IMR-90 (cell line): ENCODE measurements at regions not wholly inside any gene's neighbourhood (a gene's known extent, or its start where the extent isn't known, plus 50 kb on each side); places are given as distances from the start of the nearest gene placed in this dataset.

Source experiments
- ATAC-seq: fragments of 200-7000 bp; cut with Tn5 transposase; 2 replicates; pipeline ENCODE4 v1.9.1; 2020; ENCODE audit warnings: low read depth, mild to moderate bottlenecking, moderate library complexity
- BruUV-seq: library from RNA; stranded (reverse); fragments of 400-500 nt; replicated peaks from 2 replicates; lab custom pipeline; 2021; lab: Mats Ljungman, UMichigan
- CTCF ChIA-PET: fragments of 300-600 bp; formaldehyde crosslinking; extraction: SDS; loops from one replicate; lab custom pipeline; 2021; ENCODE audit warnings: antibody characterized with exemption; lab: Yijun Ruan, JAX
- POLR2A ChIA-PET: fragments of 300-600 bp; sonication (Branson Sonifier 250); formaldehyde crosslinking; loops from one replicate; lab custom pipeline; 2022; ENCODE audit warnings: antibody characterized with exemption; ENCODE audit not compliant: unreplicated experiment; lab: Charles Lee
- DNase-seq: peaks from one replicate; pipeline ENCODE4 v3.0.0; 2013
- H2AFZ ChIP-seq: replicated peaks from 2 replicates; pipeline ENCODE3; 2013; ENCODE audit warnings: low read length, mild to moderate bottlenecking; ENCODE audit not compliant: poor library complexity
- H2AK5ac ChIP-seq: 2 replicates; pipeline ENCODE4 v1.6.1; 2013; ENCODE audit warnings: low read depth, low read length, inconsistent platforms
- H2AK9ac ChIP-seq: replicated peaks from 2 replicates; pipeline ENCODE3; 2013; ENCODE audit warnings: mild to moderate bottlenecking, low read depth, low read length, moderate library complexity; ENCODE audit not compliant: poor library complexity
- H2BK120ac ChIP-seq: 2 replicates; pipeline ENCODE4 v1.6.1; 2013; ENCODE audit warnings: low read depth, low read length, inconsistent platforms
- H2BK15ac ChIP-seq: 3 replicates; pipeline ENCODE4 v1.6.1; 2013; ENCODE audit warnings: low read depth, low read length, inconsistent platforms
- H2BK20ac ChIP-seq: 2 replicates; pipeline ENCODE4 v1.6.1; 2013; ENCODE audit warnings: low read depth, mild to moderate bottlenecking, inconsistent platforms, low read length, moderate library complexity
- H2BK5ac ChIP-seq: 2 replicates; pipeline ENCODE4 v1.6.1; 2013; ENCODE audit warnings: mild to moderate bottlenecking, low read depth, low read length, inconsistent platforms; ENCODE audit not compliant: poor library complexity, severe bottlenecking
- H3K14ac ChIP-seq: replicated peaks from 2 replicates; pipeline ENCODE4 v1.6.1; 2013; ENCODE audit warnings: low read depth, low read length, inconsistent platforms
- H3K18ac ChIP-seq: 2 replicates; pipeline ENCODE4 v1.6.1; 2013; ENCODE audit warnings: low read depth, low read length, control low read depth
- H3K23ac ChIP-seq: 2 replicates; pipeline ENCODE4 v1.6.1; 2013; ENCODE audit warnings: low read depth, low read length, inconsistent platforms
- H3K27ac ChIP-seq: 2 replicates; pipeline ENCODE4 v1.5.1; 2013; ENCODE audit warnings: mild to moderate bottlenecking, control low read depth, low read length; ENCODE audit not compliant: insufficient read depth
- H3K27me3 ChIP-seq: 2 replicates; pipeline ENCODE4 v1.6.1; 2013; ENCODE audit warnings: low read length; ENCODE audit not compliant: control insufficient read depth, insufficient read depth
- H3K36me3 ChIP-seq: 2 replicates; pipeline ENCODE4 v1.6.1; 2013; ENCODE audit warnings: low read length, mixed read lengths; ENCODE audit not compliant: control insufficient read depth, insufficient read depth
- H3K4ac ChIP-seq: 2 replicates; pipeline ENCODE4 v1.6.1; 2013; ENCODE audit warnings: low read depth, low read length, inconsistent platforms
- H3K4me1 ChIP-seq: 2 replicates; pipeline ENCODE4 v1.6.1; 2013; ENCODE audit warnings: low read length, mixed read lengths; ENCODE audit not compliant: control insufficient read depth, insufficient read depth
- H3K4me2 ChIP-seq: 2 replicates; pipeline ENCODE4 v1.6.1; 2013; ENCODE audit warnings: low read depth, mild to moderate bottlenecking, control low read depth, low read length, moderate library complexity
- H3K4me3 ChIP-seq: 2 replicates; pipeline ENCODE4 v1.5.1; 2013; ENCODE audit warnings: low read depth, mild to moderate bottlenecking, control low read depth, low read length, moderate library complexity; ENCODE audit not compliant: insufficient read depth
- H3K56ac ChIP-seq: 2 replicates; pipeline ENCODE4 v1.6.1; 2013; ENCODE audit warnings: low read length, inconsistent platforms; ENCODE audit not compliant: insufficient read depth; ENCODE audit errors: extremely low read depth
- H3K79me1 ChIP-seq, 2 experiments: 2 replicates each; pipeline ENCODE4 v1.6.1; 2013; ENCODE audit warnings: low read length in 2 of 2, inconsistent platforms in 1 of 2, low read depth in 1 of 2
- H3K9ac ChIP-seq: 2 replicates; pipeline ENCODE4 v1.6.1; 2013; ENCODE audit warnings: low read depth, low read length, control low read depth
- H3K9me1 ChIP-seq: 2 replicates; pipeline ENCODE4 v1.6.1; 2013; ENCODE audit warnings: low read length, inconsistent platforms; ENCODE audit not compliant: insufficient read depth
- H3K9me3 ChIP-seq: 2 replicates; pipeline ENCODE4 v1.6.1; 2013; ENCODE audit warnings: low read length; ENCODE audit not compliant: control insufficient read depth, insufficient read depth
- H4K20me1 ChIP-seq: 2 replicates; pipeline ENCODE4 v1.6.1; 2013; ENCODE audit warnings: low read length, inconsistent platforms; ENCODE audit not compliant: insufficient read depth
- H4K5ac ChIP-seq: 2 replicates; pipeline ENCODE4 v1.6.1; 2013; ENCODE audit warnings: mild to moderate bottlenecking, low read depth, low read length, control low read depth
- H4K8ac ChIP-seq, 2 experiments: 2 replicates each; pipeline ENCODE4 v1.6.1; 2013; ENCODE audit warnings: low read depth in 2 of 2, low read length in 2 of 2, control low read depth in 1 of 2, inconsistent platforms in 1 of 2
- H4K91ac ChIP-seq: 2 replicates; pipeline ENCODE4 v1.6.1; 2013; ENCODE audit warnings: low read depth, low read length, inconsistent platforms; ENCODE audit not compliant: insufficient read depth
- BHLHE40 ChIP-seq: fragments of 150-350 bp; IDR thresholded peaks from 2 replicates; pipeline ENCODE4 v1.6.1; 2016; ENCODE audit warnings: mild to moderate bottlenecking, low read depth, low read length
- CEBPB ChIP-seq: IDR thresholded peaks from 2 replicates; pipeline ENCODE4 v1.6.1; 2012; ENCODE audit warnings: low read depth, low read length, improper control_type of control experiment
- FOS ChIP-seq: fragments of 150-350 bp; IDR thresholded peaks from 2 replicates; pipeline ENCODE4 v1.6.1; 2016; ENCODE audit warnings: low read depth, low read length
- MAFK ChIP-seq: IDR thresholded peaks from 2 replicates; pipeline ENCODE4 v1.6.1; 2012; ENCODE audit warnings: low read depth, low read length, improper control_type of control experiment
- MAZ ChIP-seq: IDR thresholded peaks from 2 replicates; pipeline ENCODE4 v1.6.1; 2012; ENCODE audit warnings: low read depth, mild to moderate bottlenecking, low read length, improper control_type of control experiment, moderate library complexity, borderline replicate concordance
- MXI1 ChIP-seq: IDR thresholded peaks from 2 replicates; pipeline ENCODE4 v1.6.1; 2012; ENCODE audit warnings: low read depth, mild to moderate bottlenecking, low read length, moderate library complexity, borderline replicate concordance
- NFE2L2 ChIP-seq: fragments of 150-350 bp; IDR thresholded peaks from 2 replicates; pipeline ENCODE4 v1.6.1; 2016; ENCODE audit warnings: low read depth, mild to moderate bottlenecking, low read length
- POLR2A ChIP-seq: IDR thresholded peaks from 2 replicates; pipeline ENCODE4 v1.6.1; 2012; ENCODE audit warnings: mild to moderate bottlenecking, low read depth, low read length
- RAD21 ChIP-seq: IDR thresholded peaks from 2 replicates; pipeline ENCODE4 v1.6.1; 2012; ENCODE audit warnings: low read length, improper control_type of control experiment
- RCOR1 ChIP-seq: IDR thresholded peaks from 2 replicates; pipeline ENCODE4 v1.6.1; 2012; ENCODE audit warnings: mild to moderate bottlenecking, low read length, improper control_type of control experiment; ENCODE audit not compliant: insufficient replicate concordance
- RFX5 ChIP-seq: IDR thresholded peaks from 2 replicates; pipeline ENCODE4 v1.8.0; 2012; ENCODE audit warnings: low read depth, mild to moderate bottlenecking, low read length, moderate library complexity
- WGBS, 2 experiments: methylation state at CpG; one replicate each; pipeline versions ENCODE4 v1.1.5 to v1.1.7; 2013; ENCODE audit warnings: missing lambda C conversion rate in 2 of 2; ENCODE audit not compliant: insufficient read length in 1 of 2; ENCODE audit errors: extremely low coverage in 2 of 2; 5-methylcytosine and 5-hydroxymethylcytosine counted together
- dilution Hi-C: fragments of 300-500 bp; cut with HindIII; formaldehyde crosslinking; loops from one replicate; pipeline ENCODE4 v1.14.3; 2018; ENCODE audit warnings: low sequenced_read_pairs; ENCODE audit not compliant: unreplicated experiment
- in situ Hi-C: fragments of 300-500 bp; cut with MboI; formaldehyde crosslinking; loops from 3 replicates; pipeline ENCODE4 v1.14.3; 2019; ENCODE audit warnings: low sequenced_read_pairs, inconsistent platforms, mixed read lengths
- intact Hi-C: fragments of 100-400 bp; cut with micrococcal nuclease; formaldehyde crosslinking; loops from 2 replicates; pipeline ENCODE4 v1.10.0; 2022
- TF ChIP-seq, protein P1 (sequence below): fragments of 150-350 bp; IDR thresholded peaks from 2 replicates; pipeline ENCODE4 v1.6.1; 2016; ENCODE audit warnings: low read depth, mild to moderate bottlenecking, low read length, moderate library complexity, borderline replicate concordance
- TF ChIP-seq, protein P2 (sequence below): conservative IDR thresholded peaks from 2 replicates; pipeline ENCODE4 v1.5.1; 2012; ENCODE audit warnings: mild to moderate bottlenecking, low read depth, low read length, improper control_type of control experiment

DNA sequence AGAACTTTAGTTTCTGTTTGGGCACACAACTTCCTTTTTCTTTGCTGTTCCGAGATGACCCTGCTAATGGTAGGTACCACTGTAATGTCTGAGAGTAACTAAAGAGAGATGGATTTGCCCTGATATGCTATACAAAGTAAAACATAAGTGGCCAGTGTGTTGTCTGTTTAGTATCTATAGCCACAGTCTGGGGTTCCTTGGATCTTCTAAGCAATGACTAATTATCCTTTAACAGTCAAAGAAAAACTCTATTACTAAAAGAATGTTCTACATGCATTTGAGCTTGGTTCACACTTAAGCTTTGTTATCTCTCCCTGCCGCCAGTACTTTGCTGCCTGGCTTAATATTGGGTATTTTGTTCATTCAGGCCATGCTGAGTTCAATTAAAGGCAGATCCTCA lies 1051.9 kb upstream of the FLRT2 start:
- Histone ChIP-seq H4K91ac (no peak overlapping the region), H4K5ac (no peak overlapping the region), H2BK120ac (no peak overlapping the region), H2BK20ac (no peak overlapping the region), H4K8ac (no peak overlapping the region), H3K9ac (no peak overlapping the region), H3K27ac (no peak overlapping the region), H2AK5ac (no peak overlapping the region), H2AK9ac (no peak overlapping the region), H3K4me3 (no peak overlapping the region), H3K36me3 (no peaks in the 10 kb centered on the region), H3K79me1 (no peaks in the 10 kb centered on the region), H2BK5ac (no peak overlapping the region), H3K23ac (no peak overlapping the region), H3K9me1 (no peaks in the 10 kb centered on the region), H3K4ac (no peak overlapping the region), H2BK15ac (no peak overlapping the region), H3K4me1 (no peaks in the 10 kb centered on the region; the same call in 1 of the 2 replicates), H4K20me1 (no peaks in the 10 kb centered on the region), H3K27me3 (no peaks in the 10 kb centered on the region), H3K18ac (no peak overlapping the region), H3K56ac (no peak overlapping the region), H3K14ac (no peak overlapping the region), H3K4me2 (no peak overlapping the region), H2AFZ (no peak overlapping the region), H3K9me3 (no peaks in the 10 kb centered on the region)
- dilution Hi-C loops (no loop called here), in situ Hi-C loops (no loop called here), intact Hi-C loops (no loop called here)
- no peak for ATAC-seq
- WGBS, 2 experiments, result no CpG with 5 or more reads among the region's 2 CpGs
- ChIA-PET CTCF (interaction anchor here (1.0 kb wide), 1 partner anchor 9 kb away, joined by 3 read pairs; no protein-coding TSS in a partner anchor), POLR2A (no interaction called here)
- DNase-seq, result no peak
- BruUV-seq, result no TSS peak
- TF ChIP-seq RAD21 (no peak), CEBPB (no peak), MXI1 (no peak), RFX5 (no peak), MAFK (no peak), NFE2L2 (no peak), POLR2A (no peak), RCOR1 (no peak), BHLHE40 (no peak), FOS (no peak), MAZ (no peak)
- TF ChIP-seq, protein P1, sequence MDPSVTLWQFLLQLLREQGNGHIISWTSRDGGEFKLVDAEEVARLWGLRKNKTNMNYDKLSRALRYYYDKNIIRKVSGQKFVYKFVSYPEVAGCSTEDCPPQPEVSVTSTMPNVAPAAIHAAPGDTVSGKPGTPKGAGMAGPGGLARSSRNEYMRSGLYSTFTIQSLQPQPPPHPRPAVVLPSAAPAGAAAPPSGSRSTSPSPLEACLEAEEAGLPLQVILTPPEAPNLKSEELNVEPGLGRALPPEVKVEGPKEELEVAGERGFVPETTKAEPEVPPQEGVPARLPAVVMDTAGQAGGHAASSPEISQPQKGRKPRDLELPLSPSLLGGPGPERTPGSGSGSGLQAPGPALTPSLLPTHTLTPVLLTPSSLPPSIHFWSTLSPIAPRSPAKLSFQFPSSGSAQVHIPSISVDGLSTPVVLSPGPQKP, result no peak
- TF ChIP-seq, protein P2, sequence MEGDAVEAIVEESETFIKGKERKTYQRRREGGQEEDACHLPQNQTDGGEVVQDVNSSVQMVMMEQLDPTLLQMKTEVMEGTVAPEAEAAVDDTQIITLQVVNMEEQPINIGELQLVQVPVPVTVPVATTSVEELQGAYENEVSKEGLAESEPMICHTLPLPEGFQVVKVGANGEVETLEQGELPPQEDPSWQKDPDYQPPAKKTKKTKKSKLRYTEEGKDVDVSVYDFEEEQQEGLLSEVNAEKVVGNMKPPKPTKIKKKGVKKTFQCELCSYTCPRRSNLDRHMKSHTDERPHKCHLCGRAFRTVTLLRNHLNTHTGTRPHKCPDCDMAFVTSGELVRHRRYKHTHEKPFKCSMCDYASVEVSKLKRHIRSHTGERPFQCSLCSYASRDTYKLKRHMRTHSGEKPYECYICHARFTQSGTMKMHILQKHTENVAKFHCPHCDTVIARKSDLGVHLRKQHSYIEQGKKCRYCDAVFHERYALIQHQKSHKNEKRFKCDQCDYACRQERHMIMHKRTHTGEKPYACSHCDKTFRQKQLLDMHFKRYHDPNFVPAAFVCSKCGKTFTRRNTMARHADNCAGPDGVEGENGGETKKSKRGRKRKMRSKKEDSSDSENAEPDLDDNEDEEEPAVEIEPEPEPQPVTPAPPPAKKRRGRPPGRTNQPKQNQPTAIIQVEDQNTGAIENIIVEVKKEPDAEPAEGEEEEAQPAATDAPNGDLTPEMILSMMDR, result no peak
